HG02840 (cell line): ENCODE measurements at regions not wholly inside any gene's neighbourhood (a gene's known extent, or its start where the extent isn't known, plus 50 kb on each side); places are given as distances from the start of the nearest gene placed in this dataset.

Experiments
- ATAC-seq: cut with Tn5 transposase; IDR thresholded peaks from one replicate; pipeline ENCODE4 v1.9.1; 2021; ENCODE audit warnings: mild to moderate bottlenecking, moderate library complexity, moderate number of reproducible peaks; ENCODE audit not compliant: unreplicated experiment, low FRiP score

DNA sequence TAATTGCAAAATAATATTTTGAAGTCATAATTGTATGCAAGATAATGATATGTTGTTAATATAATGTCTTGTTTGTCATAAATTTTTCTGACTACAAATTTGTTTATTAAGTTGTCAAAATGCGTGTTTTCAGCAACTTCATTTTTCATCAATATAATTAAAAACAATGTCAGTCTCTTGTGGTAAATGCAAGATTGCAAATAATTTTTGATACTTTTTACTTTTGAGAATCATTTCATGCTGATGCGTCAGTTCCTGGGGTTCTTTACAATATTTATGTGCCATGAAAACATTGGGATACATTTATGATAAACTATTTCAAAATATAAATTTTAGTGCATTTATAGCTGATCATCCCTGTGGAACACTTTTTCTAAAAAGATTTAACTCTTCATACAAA lies 1504.8 kb downstream of the BRD1 start:
- no peak for ATAC-seq

DNA sequence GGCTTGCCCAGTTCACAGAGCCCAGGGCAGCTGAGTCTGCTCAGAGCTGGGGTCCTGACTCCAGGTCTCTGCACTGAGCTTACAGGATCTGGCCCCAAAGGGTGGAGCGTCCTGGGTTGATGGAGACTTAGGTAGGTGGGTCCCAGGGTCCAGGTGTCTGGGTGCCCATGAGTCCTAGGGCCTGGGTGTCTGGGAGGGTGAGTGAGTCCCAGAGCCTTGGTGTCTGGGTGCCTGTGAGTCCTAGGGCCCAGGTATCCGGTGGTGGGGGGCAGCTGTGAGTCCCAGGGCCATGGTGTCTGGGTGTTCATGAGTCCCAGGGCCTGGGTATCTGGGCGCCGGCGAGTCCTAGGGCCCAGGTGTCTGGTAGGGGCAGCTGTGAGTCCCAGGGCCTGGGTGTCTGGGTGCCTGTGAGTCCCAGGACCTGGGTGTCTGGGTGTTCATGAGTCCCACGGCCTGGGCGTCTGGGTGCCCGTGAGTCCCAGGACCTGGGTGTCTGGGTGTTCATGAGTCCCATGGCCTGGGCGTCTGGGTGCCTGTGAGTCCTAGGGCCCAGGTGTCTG lies 1505.6 kb downstream of the BRD1 start:
- no peak for ATAC-seq

DNA sequence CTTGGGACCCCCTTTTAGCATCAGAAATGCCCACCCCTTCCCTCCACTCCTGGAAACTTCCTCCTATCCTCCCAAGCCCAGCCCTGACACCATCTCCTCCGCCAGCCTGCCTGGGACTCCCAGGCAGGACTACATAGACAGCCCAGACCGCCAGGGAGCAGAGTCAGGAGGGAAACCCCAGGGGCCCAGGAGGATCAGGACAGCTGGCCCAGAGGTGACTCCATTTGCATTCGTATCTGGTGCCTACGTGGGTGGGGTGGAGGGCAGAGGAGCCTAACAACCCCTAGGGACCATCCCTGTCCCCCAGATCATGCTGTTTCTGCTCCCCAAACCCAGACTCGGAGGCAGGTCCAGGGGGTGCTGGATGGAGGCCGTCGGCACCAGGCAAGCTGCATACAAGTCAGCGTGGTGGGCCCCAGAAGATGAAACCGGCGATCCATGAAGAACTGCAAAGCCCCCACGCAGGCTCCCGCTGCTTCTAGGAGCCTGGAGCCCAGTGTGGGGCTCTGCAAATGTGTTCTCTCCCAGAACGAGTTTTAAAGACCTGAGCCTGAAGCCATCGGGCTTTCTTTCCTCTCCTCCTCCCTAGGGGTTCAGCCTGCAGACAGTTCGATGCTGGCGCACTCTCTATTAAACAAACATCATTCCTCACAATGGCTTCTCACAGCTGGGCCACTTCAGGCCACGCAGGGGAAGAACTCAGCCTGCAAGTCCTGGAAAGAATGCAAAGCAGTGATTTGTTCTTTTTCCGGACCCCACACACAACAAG lies 1506.8 kb downstream of the BRD1 start:
- ATAC-seq = no peak

DNA sequence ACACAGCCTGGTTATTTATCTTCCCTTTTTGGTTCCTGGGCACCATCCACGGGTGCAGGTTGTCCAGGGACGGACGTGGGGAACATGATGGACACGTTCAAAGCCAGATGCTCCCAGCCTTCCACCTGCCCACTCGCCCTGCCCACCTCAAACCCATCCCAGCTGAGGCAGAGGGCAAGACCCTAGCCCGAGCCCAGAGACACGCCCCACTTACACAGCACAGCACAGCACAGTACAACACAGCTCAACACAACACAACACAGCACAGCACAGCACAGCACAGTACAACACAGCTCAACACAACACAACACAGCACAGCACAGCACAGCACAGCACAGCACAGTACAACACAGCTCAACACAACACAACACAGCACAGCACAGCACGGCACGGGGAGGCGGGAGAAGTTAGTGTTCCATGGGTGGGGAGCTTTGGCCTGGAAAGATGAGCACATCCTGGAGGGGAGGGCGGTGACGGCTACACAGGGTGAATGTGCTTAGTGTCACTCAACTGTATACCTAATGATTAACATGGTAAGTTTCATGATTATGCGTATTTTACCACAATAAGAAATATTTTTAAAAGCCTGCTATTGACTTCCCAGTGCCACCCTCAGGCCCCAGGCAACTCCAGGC lies 1507.5 kb downstream of the BRD1 start:
- ATAC-seq = no peak

DNA sequence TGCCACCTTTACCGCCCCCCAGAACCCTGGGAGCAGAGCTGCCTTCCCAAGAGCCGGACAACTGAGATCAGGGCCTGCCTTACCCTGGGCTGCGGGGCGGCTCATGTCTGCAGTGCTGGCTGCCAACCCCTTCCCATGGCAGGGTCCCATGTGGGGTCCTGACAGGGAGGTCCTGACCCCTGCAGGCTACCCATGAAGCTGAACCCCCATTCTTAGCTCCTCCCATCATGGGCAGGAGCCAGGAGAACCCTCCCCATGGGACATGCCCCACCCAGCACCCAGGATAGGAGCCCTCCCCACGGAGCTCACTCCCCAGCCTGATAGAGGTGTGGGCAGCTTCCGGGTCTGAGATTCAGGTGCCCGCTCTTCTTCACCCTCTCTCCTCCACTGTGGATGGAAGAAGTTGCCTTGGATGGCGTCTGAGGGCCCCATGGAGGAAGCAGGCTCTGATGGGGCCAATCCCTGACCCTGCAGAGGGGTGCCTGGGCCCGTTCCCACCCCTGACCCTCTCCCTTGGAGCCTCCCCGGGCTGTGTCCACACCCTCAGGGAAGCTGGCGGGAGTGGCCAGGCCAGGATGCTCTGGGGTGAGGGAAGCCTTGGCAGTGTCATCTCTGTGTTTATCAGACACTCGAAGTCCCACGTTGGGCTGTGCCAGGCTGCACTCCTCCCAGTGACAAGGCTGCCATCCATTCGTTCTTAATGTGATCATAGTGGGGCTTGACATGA lies 1508.2 kb downstream of the BRD1 start:
- no peak for ATAC-seq

DNA sequence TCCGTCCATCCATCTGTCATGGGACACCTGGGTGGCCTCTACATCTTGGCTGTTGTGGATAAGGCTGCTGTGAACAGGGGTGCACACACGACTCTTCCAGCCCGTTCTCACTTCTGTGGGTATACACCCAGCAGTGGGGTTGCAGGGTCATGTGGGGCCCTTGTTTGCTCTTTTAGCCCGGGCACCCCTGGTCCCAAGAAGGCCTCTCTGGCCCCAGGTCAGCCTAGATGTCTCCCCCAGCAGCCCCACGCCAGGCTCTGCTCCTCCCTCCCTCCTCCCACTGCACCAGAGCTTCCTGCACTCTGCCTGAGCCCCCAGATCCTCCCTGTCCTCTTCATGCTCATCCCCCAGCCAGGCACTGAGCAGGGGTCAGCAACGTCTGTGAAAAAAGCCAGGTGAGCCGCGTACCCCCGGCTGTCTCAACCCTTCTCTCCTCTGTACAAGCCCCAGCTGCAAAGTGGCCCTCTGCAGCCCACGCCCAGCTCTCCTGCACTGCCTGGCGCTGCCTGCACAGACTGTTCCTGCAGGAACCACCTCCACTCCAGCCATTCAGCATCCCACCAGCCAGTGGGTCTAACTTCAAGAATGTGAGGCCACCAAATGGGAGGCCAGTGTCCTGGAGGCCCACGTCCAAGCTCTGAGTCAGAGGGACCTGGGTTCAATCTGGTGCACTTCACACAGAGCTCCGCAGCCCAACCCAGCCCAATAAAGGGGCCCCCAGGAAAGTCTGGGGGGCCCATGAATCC lies 1508.9 kb downstream of the BRD1 start:
- ATAC-seq = no peak

DNA sequence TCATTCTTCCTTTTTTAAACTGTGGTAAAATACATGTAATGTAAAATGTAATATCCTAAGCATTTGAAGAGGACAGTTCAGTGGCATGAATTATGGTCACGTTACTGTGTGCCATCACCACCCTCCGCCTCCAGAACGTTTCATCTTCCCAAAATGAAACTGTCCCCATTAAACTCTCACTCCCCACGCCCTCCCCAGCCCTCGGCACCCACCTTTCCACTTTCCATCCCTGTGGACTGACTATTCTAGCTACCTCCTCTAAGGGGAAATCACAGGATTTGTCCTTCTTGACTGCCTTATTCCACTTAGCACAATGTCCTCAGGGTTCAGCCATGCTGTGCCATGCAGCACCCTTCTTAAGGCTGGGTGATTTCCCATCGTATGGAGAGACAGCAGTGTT lies 1509.5 kb downstream of the BRD1 start:
- no peak for ATAC-seq

DNA sequence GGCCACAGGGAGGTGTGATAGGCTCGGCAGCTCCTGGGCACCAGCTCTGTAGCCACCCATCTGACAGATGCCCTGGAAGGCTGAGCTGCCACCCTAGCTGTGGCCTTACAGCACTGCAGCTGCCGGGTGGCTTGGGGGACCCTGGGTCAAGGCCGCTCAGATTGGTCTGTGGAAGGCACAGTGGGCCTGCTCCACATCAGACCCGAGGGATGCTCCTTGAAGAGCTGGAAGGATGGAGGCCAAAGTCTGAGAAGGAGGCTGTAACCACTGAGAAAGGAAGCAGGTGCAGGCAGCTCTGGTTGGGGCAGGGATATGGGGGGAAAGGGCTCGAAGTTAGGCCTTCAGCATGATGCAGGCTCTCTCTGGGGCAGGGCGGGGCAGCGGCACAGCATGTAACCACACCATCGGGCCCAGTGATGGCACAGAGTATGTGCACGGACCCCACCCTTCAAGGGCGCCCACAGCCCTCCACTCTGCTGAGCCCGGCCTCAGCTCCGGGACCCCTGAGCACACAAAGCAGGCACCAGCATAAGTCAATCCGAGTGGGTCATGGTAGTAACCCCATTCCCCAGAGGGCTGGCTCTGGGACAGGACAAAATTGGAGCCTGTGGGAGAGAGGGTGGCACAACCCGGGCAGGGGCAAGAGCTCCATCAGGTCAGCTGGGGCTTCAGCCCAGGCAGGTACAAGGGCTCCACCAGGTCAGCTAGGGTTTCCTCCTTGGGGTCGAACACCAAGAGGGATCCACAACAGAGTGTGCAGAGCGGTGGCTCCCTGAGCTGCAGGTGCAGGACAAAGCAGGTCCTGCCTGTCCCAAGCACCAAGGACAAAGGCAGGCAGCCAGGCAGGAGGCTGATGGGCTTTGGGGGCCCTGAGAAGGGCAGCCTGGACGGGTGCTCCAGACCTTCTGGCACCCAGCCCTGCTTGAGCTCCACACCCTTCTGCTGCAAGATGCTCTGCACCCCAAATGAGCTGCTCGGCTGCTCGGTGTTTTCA lies 1511.1 kb downstream of the BRD1 start:
- ATAC-seq = no peak

DNA sequence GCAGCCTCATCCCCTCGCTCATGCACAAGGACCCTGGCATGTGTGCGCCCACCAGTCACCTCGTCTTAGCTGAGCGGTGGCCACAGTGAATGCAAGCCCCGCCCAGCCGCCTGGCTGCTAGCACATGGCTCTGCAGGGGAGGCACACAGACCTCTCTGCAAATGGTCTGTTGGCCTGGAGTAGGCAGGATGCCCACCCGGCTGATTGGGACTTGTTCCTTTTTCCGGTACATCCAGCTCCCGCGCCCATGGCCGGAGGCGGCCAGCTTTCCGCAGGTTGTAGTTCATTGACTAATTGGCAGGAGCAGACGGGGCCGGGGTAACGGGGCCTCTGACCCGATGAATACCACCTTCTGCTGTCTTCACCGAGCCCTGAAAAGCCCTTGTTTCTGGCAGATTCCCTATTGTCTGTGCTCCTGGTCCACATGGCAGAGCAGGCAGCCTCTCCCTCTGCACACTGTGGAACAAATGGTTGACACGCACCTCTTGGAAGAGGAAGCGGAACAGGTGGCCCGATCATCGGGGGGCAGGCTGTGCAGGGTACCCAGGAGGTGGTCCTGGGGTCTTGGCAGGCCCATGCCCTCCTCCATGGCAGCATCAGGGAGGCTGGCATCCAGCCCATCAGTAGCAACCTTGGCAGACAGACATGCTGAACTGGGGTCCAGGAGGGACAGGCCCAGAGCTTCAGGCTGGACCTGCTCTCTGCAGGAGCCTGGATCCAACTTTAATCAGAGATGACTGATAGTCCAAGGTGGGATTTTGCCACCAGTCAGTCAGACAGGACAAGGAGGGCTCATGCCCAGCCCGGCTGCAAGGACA lies 1512.0 kb downstream of the BRD1 start:
- no peak for ATAC-seq

DNA sequence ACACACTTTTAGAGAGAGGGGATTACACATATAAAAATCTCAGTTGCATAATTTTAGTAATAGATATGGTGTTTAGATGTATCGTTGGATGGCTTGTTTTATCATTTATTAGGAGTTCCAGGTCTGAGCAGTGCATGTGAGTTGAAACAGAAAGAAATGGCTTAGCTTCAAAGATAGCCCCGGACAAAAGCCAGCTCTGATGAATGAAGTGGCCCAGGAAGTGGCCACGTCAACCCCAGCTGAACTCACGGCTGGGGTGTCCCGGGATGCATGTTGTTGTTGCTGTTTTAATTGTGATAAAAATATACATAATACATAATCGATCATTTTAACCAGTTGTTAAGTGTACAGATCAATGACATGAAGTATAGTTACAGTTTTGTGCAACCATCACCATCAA lies 1513.6 kb downstream of the BRD1 start:
- ATAC-seq = no peak

DNA sequence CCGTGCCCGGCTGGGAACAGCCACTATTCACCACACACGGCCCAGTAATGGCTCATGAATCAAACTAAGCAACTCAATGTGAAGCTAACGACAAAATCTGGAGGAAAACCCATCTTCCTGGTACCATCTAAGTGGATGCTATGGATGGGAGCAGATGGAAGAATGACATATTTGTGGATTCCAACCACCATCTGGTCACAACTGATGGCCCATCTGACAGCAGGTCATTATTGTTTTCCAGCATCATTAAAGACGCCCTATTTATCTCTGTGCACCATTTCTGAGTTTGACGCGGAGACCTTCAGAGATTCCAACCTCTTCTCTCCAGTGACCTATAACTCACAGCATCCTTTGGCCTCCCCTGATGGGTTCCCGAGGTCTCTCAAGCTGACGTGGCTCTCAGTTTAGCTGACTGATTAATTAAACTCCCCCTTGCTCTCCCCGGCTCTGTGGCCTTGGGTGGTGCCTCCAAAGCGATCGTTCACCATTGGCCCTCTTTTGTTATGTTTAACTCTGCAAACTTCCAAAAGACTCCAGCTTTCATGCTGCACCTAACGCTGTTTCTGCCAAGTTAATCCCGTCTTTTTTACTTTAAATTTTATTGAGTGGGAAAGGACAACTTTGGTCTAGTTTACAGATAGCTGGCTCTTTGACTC lies 1514.4 kb downstream of the BRD1 start:
- ATAC-seq = no peak

DNA sequence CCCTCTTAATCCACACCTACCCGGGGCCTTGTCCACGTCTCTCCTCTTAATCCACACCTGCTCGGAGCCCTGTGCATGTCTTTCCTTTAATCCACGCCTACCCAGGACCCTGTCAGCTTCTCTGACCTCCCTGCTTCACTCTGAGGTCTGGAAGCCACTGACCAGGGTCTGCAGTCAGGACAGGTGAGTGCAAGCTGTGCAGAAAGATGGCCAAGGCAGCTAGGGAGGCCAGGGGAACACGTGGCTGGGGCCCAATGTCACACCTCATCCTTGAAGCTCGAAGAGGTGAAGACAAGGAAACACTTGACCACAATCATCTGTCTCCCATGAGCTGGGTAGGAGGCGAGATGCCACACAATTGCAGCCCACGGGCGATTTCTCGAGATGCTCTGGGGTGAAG lies 1516.9 kb downstream of the BRD1 start:
- no peak for ATAC-seq

DNA sequence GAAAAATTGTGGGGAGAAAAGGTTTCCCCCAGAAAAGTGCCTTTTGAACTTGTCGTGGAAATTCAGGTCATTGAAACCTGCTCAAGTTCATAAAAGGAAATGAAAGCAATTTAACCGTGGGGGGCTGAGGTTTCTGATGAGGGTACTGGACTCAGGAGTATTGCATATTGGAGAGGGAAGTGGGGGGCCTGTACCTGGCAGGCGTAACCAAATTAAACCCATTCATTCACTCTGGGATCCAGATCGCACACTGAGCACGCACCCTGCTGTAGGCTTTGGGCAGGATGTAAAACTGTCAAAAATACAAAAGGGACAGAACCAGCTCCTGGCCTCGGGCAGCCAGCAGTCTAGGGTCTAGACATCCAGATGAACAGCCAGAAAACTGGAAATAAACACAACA lies 1517.4 kb downstream of the BRD1 start:
- ATAC-seq = no peak

DNA sequence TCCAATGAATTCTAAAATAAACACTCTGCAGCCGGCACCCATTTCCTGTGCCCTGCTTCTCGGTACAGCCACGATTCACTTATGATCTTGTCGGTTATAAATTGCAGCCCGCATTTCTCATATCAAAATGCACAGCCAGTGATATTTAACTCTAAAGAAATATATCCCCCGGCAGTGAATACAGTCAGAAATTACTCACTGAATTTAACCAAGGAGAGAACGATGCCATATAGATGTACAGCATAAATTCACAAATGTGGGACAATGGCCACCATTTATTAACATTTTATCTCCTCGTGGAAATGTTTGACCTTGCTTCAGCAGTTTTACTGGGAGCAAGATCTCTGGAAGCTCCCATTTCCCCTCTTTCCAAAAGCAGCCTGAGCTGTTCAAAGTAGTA lies 1517.8 kb downstream of the BRD1 start:
- ATAC-seq = no peak

DNA sequence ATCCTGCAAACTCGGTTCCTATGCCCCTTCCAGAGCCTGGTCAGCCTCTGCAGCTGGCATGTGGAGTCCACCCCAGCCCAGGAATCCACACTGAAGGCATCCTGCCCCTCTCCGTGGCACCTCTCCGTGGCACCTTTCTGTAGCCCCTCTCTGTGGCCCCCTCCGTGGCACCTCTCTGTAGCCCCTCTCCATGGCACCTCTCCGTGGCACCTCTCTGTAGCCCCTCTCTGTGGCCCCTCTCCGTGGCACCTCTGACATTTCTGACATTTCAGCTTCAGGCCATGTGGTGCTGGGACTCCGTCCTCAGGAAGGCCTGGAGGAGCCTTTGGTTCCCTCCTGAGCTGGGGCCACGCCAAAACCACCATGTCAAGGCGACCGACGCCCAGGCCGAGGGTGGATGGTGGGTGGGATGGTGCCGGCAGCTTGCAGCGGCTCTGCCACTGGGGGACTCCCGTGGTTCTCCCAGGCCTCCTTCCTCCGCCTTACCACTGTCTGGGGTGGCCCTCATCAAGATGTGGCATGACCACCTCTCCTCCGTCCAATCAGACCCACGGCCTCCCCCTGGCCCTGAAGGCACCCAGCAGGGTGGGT lies 1518.5 kb downstream of the BRD1 start:
- no peak for ATAC-seq

DNA sequence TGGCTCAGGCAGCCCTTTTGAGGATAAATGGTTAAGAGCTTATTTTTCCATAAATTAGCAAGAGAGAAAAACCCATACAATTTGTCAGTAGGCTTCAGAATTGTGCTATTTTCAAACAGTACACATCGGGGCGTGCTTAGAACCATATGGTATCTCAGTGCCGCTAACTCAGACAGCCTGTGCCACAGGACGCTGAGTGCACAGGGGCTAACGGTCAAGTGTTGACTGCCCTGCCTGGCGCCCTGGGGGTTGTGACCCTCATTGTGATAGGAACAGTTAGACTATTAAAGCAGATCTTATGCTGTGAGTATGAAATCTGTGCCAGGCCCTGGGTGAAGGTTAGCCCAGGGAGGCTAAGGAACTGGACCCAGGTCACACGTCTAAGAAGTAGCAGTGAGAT lies 1519.7 kb downstream of the BRD1 start:
- ATAC-seq = no peak

DNA sequence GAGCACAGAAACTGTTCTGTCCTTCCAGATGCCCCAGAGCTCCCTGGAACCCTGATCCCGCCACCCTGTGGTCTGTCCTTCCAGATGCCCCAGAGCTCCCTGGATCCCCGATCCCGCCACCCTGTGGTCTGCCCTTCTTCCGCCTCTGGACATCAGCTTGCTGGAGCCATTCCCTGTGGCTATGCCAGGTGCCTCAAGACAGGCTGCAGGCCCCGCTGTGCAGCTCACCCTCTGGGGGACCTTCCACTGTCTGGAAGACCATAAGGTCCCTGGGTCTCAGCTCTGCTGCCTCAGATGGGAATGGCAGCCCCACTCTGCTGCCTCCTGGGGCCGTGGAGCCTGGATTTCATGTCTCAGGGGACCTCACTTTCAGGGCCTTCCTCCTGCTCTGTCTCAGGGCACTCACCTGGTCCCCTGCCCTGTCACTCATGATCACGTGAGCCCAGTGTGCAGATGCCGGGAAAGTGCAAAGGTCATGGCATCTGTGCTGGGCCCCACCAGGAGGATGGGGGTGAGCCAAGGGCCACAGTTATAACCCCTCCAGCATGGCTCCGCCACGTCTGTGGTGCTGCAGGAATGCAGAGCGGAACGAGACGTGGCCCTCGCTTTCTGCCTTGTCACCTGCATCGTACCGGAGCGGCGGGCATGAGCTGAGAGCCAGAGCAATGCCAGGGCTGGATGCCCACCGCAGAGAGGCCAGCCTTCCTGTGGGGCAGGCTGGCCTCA lies 1520.7 kb downstream of the BRD1 start:
- ATAC-seq = no peak
